ENCODE measurements at regions not wholly inside any gene's neighbourhood (a gene's known extent, or its start where the extent isn't known, plus 50 kb on each side); places are given as distances from the start of the nearest gene placed in this dataset.
"Not testable (repeated sequence)": the region's sequence is repeated elsewhere in the genome, so short reads cannot be mapped to it uniquely, and the experiment has no call there.

GRCh38 chr6:166705069-166705468 is 78.0 kb upstream of the RPS6KA2 start:
- H3K4me3 ChIP-seq (ENCODE audit: low read depth, low read length) = no peak overlapping the region

- no peak overlapping the region for H3K4me3 ChIP-seq (ENCODE audit: low read depth, low read length)
Measured at GRCh38 chr6:166704171-166704570, 77.1 kb upstream of the RPS6KA2 start.

GRCh38 chr6:166703149-166703710 is 76.2 kb upstream of the RPS6KA2 start:
- H3K4me3 ChIP-seq (ENCODE audit: low read depth, low read length) = no peak overlapping the region

GRCh38 chr6:166701424-166701823 is 74.4 kb upstream of the RPS6KA2 start:
- H3K4me3 ChIP-seq (ENCODE audit: low read depth, low read length) = not testable (repeated sequence)

GRCh38 chr6:166700871-166701270 is 73.8 kb upstream of the RPS6KA2 start:
- H3K4me3 ChIP-seq (ENCODE audit: low read depth, low read length) = not testable (repeated sequence)

- H3K4me3 ChIP-seq (ENCODE audit: low read depth, low read length) = no peak overlapping the region
Measured at GRCh38 chr6:166697113-166697512, 70.1 kb upstream of the RPS6KA2 start.

- H3K4me3 ChIP-seq (ENCODE audit: low read depth, low read length) = no peak overlapping the region
Measured at GRCh38 chr6:166693880-166694279, 66.8 kb upstream of the RPS6KA2 start.

- no peak overlapping the region for H3K4me3 ChIP-seq (ENCODE audit: low read depth, low read length)
Measured at GRCh38 chr6:166692723-166693302, 65.8 kb upstream of the RPS6KA2 start.

- no peak overlapping the region for H3K4me3 ChIP-seq (ENCODE audit: low read depth, low read length)
Measured at GRCh38 chr6:166691746-166692145, 64.7 kb upstream of the RPS6KA2 start.

- H3K4me3 ChIP-seq (ENCODE audit: low read depth, low read length) = no peak overlapping the region
Measured at GRCh38 chr6:166691199-166691598, 64.1 kb upstream of the RPS6KA2 start.

GRCh38 chr6:166689687-166690086 is 62.6 kb upstream of the RPS6KA2 start:
- H3K4me3 ChIP-seq (ENCODE audit: low read depth, low read length) = no peak overlapping the region

GRCh38 chr6:166688901-166689300 is 61.9 kb upstream of the RPS6KA2 start:
- H3K4me3 ChIP-seq (ENCODE audit: low read depth, low read length) = no peak overlapping the region

- no peak overlapping the region for H3K4me3 ChIP-seq (ENCODE audit: low read depth, low read length)
Measured at GRCh38 chr6:166687879-166688205, 60.8 kb upstream of the RPS6KA2 start.

GRCh38 chr6:166687070-166687878 is 60.2 kb upstream of the RPS6KA2 start:
- H3K4me3 ChIP-seq (ENCODE audit: low read depth, low read length) = no peak overlapping the region

GRCh38 chr6:166686317-166686716 is 59.3 kb upstream of the RPS6KA2 start:
- H3K4me3 ChIP-seq (ENCODE audit: low read depth, low read length) = no peak overlapping the region

GRCh38 chr6:166684866-166685265 is 57.8 kb upstream of the RPS6KA2 start:
- H3K4me3 ChIP-seq (ENCODE audit: low read depth, low read length) = no peak overlapping the region

- H3K4me3 ChIP-seq (ENCODE audit: low read depth, low read length) = no peak overlapping the region
Measured at GRCh38 chr6:166684170-166684569, 57.1 kb upstream of the RPS6KA2 start.

- no peak overlapping the region for H3K4me3 ChIP-seq (ENCODE audit: low read depth, low read length)
Measured at GRCh38 chr6:166683477-166683876, 56.4 kb upstream of the RPS6KA2 start.

GRCh38 chr6:166679566-166679965 is 52.5 kb upstream of the RPS6KA2 start:
- H3K4me3 ChIP-seq (ENCODE audit: low read depth, low read length) = no peak overlapping the region

- H3K4me3 ChIP-seq (ENCODE audit: low read depth, low read length) = no peak overlapping the region
Measured at GRCh38 chr6:166678426-166678825, 51.4 kb upstream of the RPS6KA2 start.

- no peak overlapping the region for H3K4me3 ChIP-seq (ENCODE audit: low read depth, low read length)
Measured at GRCh38 chr6:166677941-166678340, 50.9 kb upstream of the RPS6KA2 start.

Measured in iPS-11a (cell line).